Gastroesophageal sphincter (tissue), 3 donors: ENCODE measurements at regions not wholly inside any gene's neighbourhood (a gene's known extent, or its start where the extent isn't known, plus 50 kb on each side); places are given as distances from the start of the nearest gene placed in this dataset.

ENCODE experiments used
- CTCF ChIP-seq, 4 experiments: fragments of 200-600 bp in 2 of 4; fragments of 450-650 bp in 2 of 4; sonication (generic) in 1 of 4; IDR thresholded peaks; one replicate each; pipeline ENCODE4 v1.5.1; 2017 to 2019; ENCODE audit warnings: antibody characterized with exemption in 4 of 4, mild to moderate bottlenecking in 2 of 4, moderate library complexity in 2 of 4
- POLR2A ChIP-seq, 2 donors: fragments of 450-650 bp; IDR thresholded peaks; one replicate each; pipeline ENCODE4 v1.6.1; 2017; ENCODE audit warnings: antibody characterized with exemption in 2 of 2, mild to moderate bottlenecking in 2 of 2, moderate library complexity in 1 of 2
- POLR2AphosphoS5 ChIP-seq: sonication (generic); formaldehyde crosslinking; IDR thresholded peaks from one replicate; pipeline ENCODE4 v1.6.1; 2017; ENCODE audit warnings: antibody characterized with exemption

DNA sequence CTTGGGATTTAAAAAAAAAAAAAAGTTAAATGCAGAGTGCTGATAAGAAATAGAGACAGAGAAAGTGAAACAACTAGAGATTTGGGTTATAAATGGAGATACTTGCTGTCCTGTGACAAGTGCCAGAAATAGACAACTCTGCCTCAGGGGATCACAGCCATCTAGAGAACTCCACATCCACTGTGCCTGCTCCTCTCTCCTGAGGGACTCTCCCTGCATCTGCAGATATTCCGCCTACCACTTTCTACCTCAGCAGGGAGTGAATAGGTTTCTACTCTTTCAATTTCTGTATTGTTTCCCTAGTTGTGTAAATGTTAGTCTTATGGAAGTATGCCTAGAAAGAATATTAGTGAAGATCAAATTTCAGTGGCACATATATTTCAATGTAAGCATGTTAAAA, 307.2 kb downstream of the HTR1A start:
- no peak for TF ChIP-seq CTCF (IDR thresholded peaks at IDR 0.05)
- no peak for TF ChIP-seq POLR2AphosphoS5
- no peak for TF ChIP-seq POLR2A (IDR thresholded peaks at IDR 0.05)
